Endothelial cell of umbilical vein (primary cell): ENCODE measurements at regions not wholly inside any gene's neighbourhood (a gene's known extent, or its start where the extent isn't known, plus 50 kb on each side); places are given as distances from the start of the nearest gene placed in this dataset.

Experiments
- BruUV-seq: library from RNA; stranded (reverse); fragments of 400-500 nt; replicated peaks from 2 replicates; lab custom pipeline; 2021; lab: Mats Ljungman, UMichigan
- CTCF ChIA-PET: fragments of 300-600, 350-600 bp; sonication (Branson Sonifier 250); formaldehyde crosslinking; loops from one replicate; lab custom pipeline; 2021; ENCODE audit warnings: antibody characterized with exemption, inconsistent platforms; lab: Charles Lee
- POLR2A ChIA-PET: fragments of 300-600, 350-600 bp; sonication (Branson Sonifier 250); formaldehyde crosslinking; loops from one replicate; lab custom pipeline; 2021; ENCODE audit warnings: antibody characterized with exemption, inconsistent platforms; lab: Charles Lee
- DNase-seq: peaks from one replicate; pipeline ENCODE4 v3.0.0-alpha.2; 2011; ENCODE audit warnings: low read depth, low spot score
- FAIRE-seq: peaks from 2 replicates; lab custom pipeline; 2011; peaks lifted over from hg19 to GRCh38; lab: Jason Lieb, UNC
- H2AFZ ChIP-seq: 2 replicates; pipeline ENCODE4 v1.6.0; 2012; ENCODE audit warnings: low read depth, low read length, control low read depth, inconsistent platforms
- H3K27ac ChIP-seq: 2 replicates; pipeline ENCODE4 v1.5.1; 2011; ENCODE audit warnings: low read depth, mild to moderate bottlenecking, control low read depth, low read length, moderate library complexity; ENCODE audit not compliant: insufficient read depth
- H3K27me3 ChIP-seq, 2 experiments: 2 replicates each; pipeline versions ENCODE4 v1.6.0 to v1.6.1; 2011; ENCODE audit warnings: low read length in 2 of 2, mixed read lengths in 1 of 2; ENCODE audit not compliant: control insufficient read depth in 2 of 2, insufficient read depth in 2 of 2
- H3K36me3 ChIP-seq, 2 experiments: 2 replicates in 1 of 2; 3 replicates in 1 of 2; pipeline ENCODE4 v1.5.1; 2011; ENCODE audit warnings: low read length in 2 of 2, mild to moderate bottlenecking in 1 of 2, moderate library complexity in 1 of 2; ENCODE audit not compliant: control insufficient read depth in 2 of 2, insufficient read depth in 2 of 2; ENCODE audit errors: extremely low read depth in 1 of 2
- H3K4me1 ChIP-seq: 3 replicates; pipeline ENCODE4 v1.5.1; 2011; ENCODE audit warnings: mild to moderate bottlenecking, low read length; ENCODE audit not compliant: control insufficient read depth, insufficient read depth; ENCODE audit errors: extremely low read depth
- H3K4me2 ChIP-seq: 2 replicates; pipeline ENCODE4 v1.6.1; 2011; ENCODE audit warnings: low read length, control low read depth, mixed read lengths; ENCODE audit not compliant: insufficient read depth
- H3K4me3 ChIP-seq, 3 experiments: fragments of 200-600 bp in 1 of 3; sonication (generic), shearing (Covaris generic) in 1 of 3; replicated peaks in 1 of 3; 2 replicates each; pipeline ENCODE4 v1.5.1; 2011 to 2016; ENCODE audit warnings: control low read depth in 3 of 3, low read length in 3 of 3, mild to moderate bottlenecking in 2 of 3, inconsistent platforms in 1 of 3, low read depth in 1 of 3, moderate library complexity in 1 of 3; ENCODE audit not compliant: insufficient read depth in 1 of 3
- H3K79me2 ChIP-seq: 2 replicates; pipeline ENCODE4 v1.6.0; 2012; ENCODE audit warnings: low read length, inconsistent platforms; ENCODE audit not compliant: control insufficient read depth, insufficient read depth
- H3K9ac ChIP-seq: replicated peaks from 2 replicates; pipeline ENCODE3; 2011; ENCODE audit warnings: low read length, control low read depth; ENCODE audit not compliant: insufficient read depth; ENCODE audit errors: extremely low read depth
- H3K9me1 ChIP-seq: replicated peaks from 3 replicates; pipeline ENCODE4 v1.6.0; 2011; ENCODE audit warnings: mild to moderate bottlenecking, low read length; ENCODE audit not compliant: control insufficient read depth, insufficient read depth; ENCODE audit errors: extremely low read depth
- H3K9me3 ChIP-seq: replicated peaks from 2 replicates; pipeline ENCODE4 v1.5.1; 2012; ENCODE audit warnings: low read length, inconsistent platforms; ENCODE audit not compliant: control insufficient read depth, insufficient read depth
- H4K20me1 ChIP-seq: replicated peaks from 2 replicates; pipeline ENCODE3; 2011; ENCODE audit warnings: mild to moderate bottlenecking, low read length; ENCODE audit not compliant: control insufficient read depth, insufficient read depth; ENCODE audit errors: extremely low read depth
- EZH2 ChIP-seq: IDR thresholded peaks from 2 replicates; pipeline ENCODE4 v1.6.1; 2012; ENCODE audit warnings: borderline replicate concordance, low read depth, mild to moderate bottlenecking, moderate library complexity, low read length, inconsistent platforms; ENCODE audit not compliant: severe bottlenecking
- FOS ChIP-seq: IDR thresholded peaks from 2 replicates; pipeline ENCODE4 v1.6.1; 2011; ENCODE audit warnings: mild to moderate bottlenecking, low read length, moderate library complexity, borderline replicate concordance; ENCODE audit not compliant: insufficient read depth
- GATA2 ChIP-seq: IDR thresholded peaks from 2 replicates; pipeline ENCODE4 v1.7.0; 2011; ENCODE audit warnings: low read depth, mild to moderate bottlenecking, moderate library complexity, mixed read lengths, low read length; ENCODE audit not compliant: insufficient read length, insufficient read depth
- JUN ChIP-seq: IDR thresholded peaks from 2 replicates; pipeline ENCODE4 v1.6.1; 2011; ENCODE audit warnings: borderline replicate concordance, low read depth; ENCODE audit not compliant: insufficient read length, insufficient read depth
- MYC ChIP-seq: IDR thresholded peaks from one replicate; pipeline ENCODE4 v1.6.1; 2011; ENCODE audit warnings: mild to moderate bottlenecking, low read depth, low read length
- POLR2A ChIP-seq: IDR thresholded peaks from 2 replicates; pipeline ENCODE4 v1.6.1; 2012; ENCODE audit warnings: low read depth, mild to moderate bottlenecking, control low read depth, low read length
- POLR2AphosphoS5 ChIP-seq: IDR thresholded peaks from 2 replicates; pipeline ENCODE4 v1.6.1; 2012; ENCODE audit warnings: low read depth, mild to moderate bottlenecking, control low read depth, low read length, moderate library complexity; ENCODE audit not compliant: insufficient read depth
- dilution Hi-C: fragments of 300-500 bp; cut with MboI; formaldehyde crosslinking; loops from one replicate; pipeline ENCODE4 v1.15.0; 2019; ENCODE audit warnings: low sequenced_read_pairs; ENCODE audit not compliant: extremely low pct_ligation_motif_present
- intact Hi-C: fragments of 100-400 bp; cut with micrococcal nuclease; formaldehyde crosslinking; loops from one replicate; pipeline ENCODE4 v1.10.0; 2022
- TF ChIP-seq, protein P1 (sequence below): IDR thresholded peaks from 2 replicates; pipeline ENCODE4 v1.6.1; 2011; ENCODE audit not compliant: insufficient read depth, insufficient read length
- TF ChIP-seq, protein P2 (sequence below), 2 donors: IDR thresholded peaks; 1 replicate in 1 of 2; 2 replicates in 1 of 2; pipeline ENCODE4 v1.5.1; 2011; ENCODE audit warnings: low read length in 2 of 2, mild to moderate bottlenecking in 2 of 2, moderate library complexity in 2 of 2, control low read depth in 1 of 2, inconsistent platforms in 1 of 2, low read depth in 1 of 2; ENCODE audit not compliant: insufficient read depth in 1 of 2; ENCODE audit errors: extremely low read depth in 1 of 2

DNA sequence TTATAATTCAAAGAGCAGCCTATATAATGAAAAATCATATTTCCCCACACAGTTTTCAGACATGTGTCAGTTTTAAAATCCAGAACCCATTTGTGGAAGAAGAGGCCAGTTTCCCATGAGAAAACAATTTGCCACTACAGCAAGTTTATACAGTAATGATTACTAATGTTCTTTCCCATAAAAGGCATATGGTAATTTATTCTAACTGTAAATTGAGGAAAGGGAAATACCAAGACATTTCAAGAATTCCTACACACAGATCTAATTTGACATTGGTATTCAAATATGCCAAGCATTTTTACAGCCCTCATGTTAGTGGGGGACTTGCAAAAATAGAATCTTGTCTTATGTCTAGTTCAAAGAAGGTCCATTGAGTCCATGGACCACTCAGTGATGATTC lies 1368.6 kb downstream of the FSTL5 start:
- no peaks in the 10 kb centered on the region for H4K20me1 ChIP-seq
- peaks cover 7% of the 10 kb centered on the region for H3K9me3 ChIP-seq
- dilution Hi-C loops (no loop called here), intact Hi-C loops (no loop called here)
- FAIRE-seq, result no peak
- no peak overlapping the region for H2AFZ ChIP-seq
- H3K9me1 ChIP-seq, result no peaks in the 10 kb centered on the region
- H3K79me2 ChIP-seq, result no peaks in the 10 kb centered on the region
- BruUV-seq, result no TSS peak
- H3K4me1 ChIP-seq, result no peaks in the 10 kb centered on the region
- no peak overlapping the region for H3K4me2 ChIP-seq
- no peaks in the 10 kb centered on the region for H3K27me3 ChIP-seq
- DNase-seq, result no peak
- H3K4me3 ChIP-seq, result no peak overlapping the region
- ChIA-PET CTCF (no interaction called here), POLR2A (no interaction called here)
- no peak overlapping the region for H3K27ac ChIP-seq
- H3K9ac ChIP-seq, result no peak overlapping the region
- TF ChIP-seq, protein P1, sequence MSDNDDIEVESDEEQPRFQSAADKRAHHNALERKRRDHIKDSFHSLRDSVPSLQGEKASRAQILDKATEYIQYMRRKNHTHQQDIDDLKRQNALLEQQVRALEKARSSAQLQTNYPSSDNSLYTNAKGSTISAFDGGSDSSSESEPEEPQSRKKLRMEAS, result no peak
- TF ChIP-seq JUN, result no peak
- no peak for TF ChIP-seq MYC
- TF ChIP-seq FOS, result no peak
- no peak for TF ChIP-seq GATA2
- no peak for TF ChIP-seq POLR2AphosphoS5
- TF ChIP-seq EZH2, result no peak
- TF ChIP-seq, protein P2, sequence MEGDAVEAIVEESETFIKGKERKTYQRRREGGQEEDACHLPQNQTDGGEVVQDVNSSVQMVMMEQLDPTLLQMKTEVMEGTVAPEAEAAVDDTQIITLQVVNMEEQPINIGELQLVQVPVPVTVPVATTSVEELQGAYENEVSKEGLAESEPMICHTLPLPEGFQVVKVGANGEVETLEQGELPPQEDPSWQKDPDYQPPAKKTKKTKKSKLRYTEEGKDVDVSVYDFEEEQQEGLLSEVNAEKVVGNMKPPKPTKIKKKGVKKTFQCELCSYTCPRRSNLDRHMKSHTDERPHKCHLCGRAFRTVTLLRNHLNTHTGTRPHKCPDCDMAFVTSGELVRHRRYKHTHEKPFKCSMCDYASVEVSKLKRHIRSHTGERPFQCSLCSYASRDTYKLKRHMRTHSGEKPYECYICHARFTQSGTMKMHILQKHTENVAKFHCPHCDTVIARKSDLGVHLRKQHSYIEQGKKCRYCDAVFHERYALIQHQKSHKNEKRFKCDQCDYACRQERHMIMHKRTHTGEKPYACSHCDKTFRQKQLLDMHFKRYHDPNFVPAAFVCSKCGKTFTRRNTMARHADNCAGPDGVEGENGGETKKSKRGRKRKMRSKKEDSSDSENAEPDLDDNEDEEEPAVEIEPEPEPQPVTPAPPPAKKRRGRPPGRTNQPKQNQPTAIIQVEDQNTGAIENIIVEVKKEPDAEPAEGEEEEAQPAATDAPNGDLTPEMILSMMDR (IDR thresholded peaks at IDR 0.05; ENCODE audit: extremely low read depth in 1 of 2, insufficient read depth in 1 of 2, low read depth in 1 of 2, low read length in 2 of 2), result no peak
- TF ChIP-seq POLR2A, result no peak
- no peaks in the 10 kb centered on the region for H3K36me3 ChIP-seq
